ENCODE measurements at regions not wholly inside any gene's neighbourhood (a gene's known extent, or its start where the extent isn't known, plus 50 kb on each side); places are given as distances from the start of the nearest gene placed in this dataset.

DNA sequence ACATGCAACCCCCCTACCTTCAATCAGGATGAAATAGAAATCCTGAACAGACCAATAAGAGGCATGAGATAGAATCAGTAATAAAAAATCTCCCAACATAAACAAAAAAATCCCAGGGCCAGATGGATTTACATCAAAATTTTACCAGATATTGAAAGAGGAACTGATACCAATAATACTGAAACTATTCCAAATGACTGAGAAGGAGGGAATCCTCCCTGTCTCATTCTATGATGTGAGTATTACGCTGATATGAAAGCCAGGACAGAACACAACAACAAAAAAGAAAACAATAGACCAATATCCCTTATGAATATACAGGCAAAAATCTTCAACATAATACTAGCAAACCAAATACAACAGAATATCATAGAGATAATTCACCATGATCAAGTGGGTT is 109.0 kb upstream of the SMC2 start:
- TF ChIP-seq, protein P1, sequence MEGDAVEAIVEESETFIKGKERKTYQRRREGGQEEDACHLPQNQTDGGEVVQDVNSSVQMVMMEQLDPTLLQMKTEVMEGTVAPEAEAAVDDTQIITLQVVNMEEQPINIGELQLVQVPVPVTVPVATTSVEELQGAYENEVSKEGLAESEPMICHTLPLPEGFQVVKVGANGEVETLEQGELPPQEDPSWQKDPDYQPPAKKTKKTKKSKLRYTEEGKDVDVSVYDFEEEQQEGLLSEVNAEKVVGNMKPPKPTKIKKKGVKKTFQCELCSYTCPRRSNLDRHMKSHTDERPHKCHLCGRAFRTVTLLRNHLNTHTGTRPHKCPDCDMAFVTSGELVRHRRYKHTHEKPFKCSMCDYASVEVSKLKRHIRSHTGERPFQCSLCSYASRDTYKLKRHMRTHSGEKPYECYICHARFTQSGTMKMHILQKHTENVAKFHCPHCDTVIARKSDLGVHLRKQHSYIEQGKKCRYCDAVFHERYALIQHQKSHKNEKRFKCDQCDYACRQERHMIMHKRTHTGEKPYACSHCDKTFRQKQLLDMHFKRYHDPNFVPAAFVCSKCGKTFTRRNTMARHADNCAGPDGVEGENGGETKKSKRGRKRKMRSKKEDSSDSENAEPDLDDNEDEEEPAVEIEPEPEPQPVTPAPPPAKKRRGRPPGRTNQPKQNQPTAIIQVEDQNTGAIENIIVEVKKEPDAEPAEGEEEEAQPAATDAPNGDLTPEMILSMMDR (IDR thresholded peaks at IDR 0.05): no peak
- no peak for TF ChIP-seq POLR2A (IDR thresholded peaks at IDR 0.05)
- TF ChIP-seq POLR2AphosphoS5 (IDR thresholded peaks at IDR 0.05): no peak
- no peak for TF ChIP-seq EP300 (IDR thresholded peaks at IDR 0.05; ENCODE audit: low read depth)

Data from transverse colon (tissue), 4 donors.